Right lobe of liver (tissue), 4 donors: ENCODE measurements at regions not wholly inside any gene's neighbourhood (a gene's known extent, or its start where the extent isn't known, plus 50 kb on each side); places are given as distances from the start of the nearest gene placed in this dataset.

Experiments used
- POLR2A ChIP-seq: fragments of 450-650 bp; IDR thresholded peaks from one replicate; pipeline ENCODE4 v1.6.1; 2017; ENCODE audit warnings: antibody characterized with exemption, mild to moderate bottlenecking
- TF ChIP-seq, protein P1 (sequence below), 4 donors: fragments of 200-600 bp in 3 of 4; fragments of 450-650 bp in 1 of 4; IDR thresholded peaks; one replicate each; pipeline versions ENCODE4 v1.5.1 to v1.8.0; 2016 to 2022; ENCODE audit warnings: antibody characterized with exemption in 4 of 4, mild to moderate bottlenecking in 2 of 4
- donor health status: DM: no; HTN: no; CAD: no.
- donor health status: DM: no; HTN: no; CAD: no.
- donor health status: DM: no; HTN: yes; CAD: no.

DNA sequence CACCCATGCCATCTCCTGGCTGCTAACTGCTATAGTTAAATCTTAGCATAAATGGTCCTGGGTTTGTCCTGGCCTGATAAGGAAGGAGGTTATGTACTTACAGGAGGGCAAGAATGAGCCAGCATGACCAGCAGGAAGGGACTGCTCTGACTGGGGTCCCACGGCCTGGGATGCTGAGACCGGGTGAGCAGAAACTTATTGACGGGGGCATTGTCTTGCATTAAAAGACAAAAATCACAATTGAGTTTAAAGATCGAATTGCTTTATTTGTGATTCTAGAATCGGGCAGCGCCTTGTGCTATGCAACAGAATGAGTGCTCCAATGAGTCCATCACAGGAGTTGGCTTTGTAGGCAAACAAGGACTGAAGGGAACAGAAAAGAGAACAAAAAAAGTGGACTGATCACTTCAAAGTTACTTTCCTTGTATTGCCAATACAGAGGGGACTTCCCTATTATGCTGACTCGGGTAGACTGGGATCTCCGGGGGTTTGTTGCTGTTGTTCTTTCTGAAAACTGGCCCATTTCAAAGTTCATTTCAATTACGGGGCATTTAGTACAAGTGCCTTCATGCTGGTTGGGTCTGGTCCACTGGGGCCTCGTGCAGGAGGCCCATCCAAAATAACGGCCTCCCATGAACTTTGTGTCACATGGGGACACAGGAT, 87.1 kb upstream of the SLC66A3 start:
- TF ChIP-seq, protein P1, sequence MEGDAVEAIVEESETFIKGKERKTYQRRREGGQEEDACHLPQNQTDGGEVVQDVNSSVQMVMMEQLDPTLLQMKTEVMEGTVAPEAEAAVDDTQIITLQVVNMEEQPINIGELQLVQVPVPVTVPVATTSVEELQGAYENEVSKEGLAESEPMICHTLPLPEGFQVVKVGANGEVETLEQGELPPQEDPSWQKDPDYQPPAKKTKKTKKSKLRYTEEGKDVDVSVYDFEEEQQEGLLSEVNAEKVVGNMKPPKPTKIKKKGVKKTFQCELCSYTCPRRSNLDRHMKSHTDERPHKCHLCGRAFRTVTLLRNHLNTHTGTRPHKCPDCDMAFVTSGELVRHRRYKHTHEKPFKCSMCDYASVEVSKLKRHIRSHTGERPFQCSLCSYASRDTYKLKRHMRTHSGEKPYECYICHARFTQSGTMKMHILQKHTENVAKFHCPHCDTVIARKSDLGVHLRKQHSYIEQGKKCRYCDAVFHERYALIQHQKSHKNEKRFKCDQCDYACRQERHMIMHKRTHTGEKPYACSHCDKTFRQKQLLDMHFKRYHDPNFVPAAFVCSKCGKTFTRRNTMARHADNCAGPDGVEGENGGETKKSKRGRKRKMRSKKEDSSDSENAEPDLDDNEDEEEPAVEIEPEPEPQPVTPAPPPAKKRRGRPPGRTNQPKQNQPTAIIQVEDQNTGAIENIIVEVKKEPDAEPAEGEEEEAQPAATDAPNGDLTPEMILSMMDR (IDR thresholded peaks at IDR 0.05), result no peak
- TF ChIP-seq POLR2A, result no peak
